ENCODE measurements at regions not wholly inside any gene's neighbourhood (a gene's known extent, or its start where the extent isn't known, plus 50 kb on each side); places are given as distances from the start of the nearest gene placed in this dataset.

- no peak for TF ChIP-seq CTCF (IDR thresholded peaks at IDR 0.05)
- no peak for TF ChIP-seq POLR2A (IDR thresholded peaks at IDR 0.05)
Measured at GRCh38 chr1:170337413-170337994, 191.7 kb downstream of the NTMT2 start.
